NCI-H1105 (cell line): ENCODE measurements at regions not wholly inside any gene's neighbourhood (a gene's known extent, or its start where the extent isn't known, plus 50 kb on each side); places are given as distances from the start of the nearest gene placed in this dataset.

ENCODE experiments used
- DNase-seq: peaks from one replicate; lab custom pipeline; 2025; lab: John Stamatoyannopoulos, UW

DNA sequence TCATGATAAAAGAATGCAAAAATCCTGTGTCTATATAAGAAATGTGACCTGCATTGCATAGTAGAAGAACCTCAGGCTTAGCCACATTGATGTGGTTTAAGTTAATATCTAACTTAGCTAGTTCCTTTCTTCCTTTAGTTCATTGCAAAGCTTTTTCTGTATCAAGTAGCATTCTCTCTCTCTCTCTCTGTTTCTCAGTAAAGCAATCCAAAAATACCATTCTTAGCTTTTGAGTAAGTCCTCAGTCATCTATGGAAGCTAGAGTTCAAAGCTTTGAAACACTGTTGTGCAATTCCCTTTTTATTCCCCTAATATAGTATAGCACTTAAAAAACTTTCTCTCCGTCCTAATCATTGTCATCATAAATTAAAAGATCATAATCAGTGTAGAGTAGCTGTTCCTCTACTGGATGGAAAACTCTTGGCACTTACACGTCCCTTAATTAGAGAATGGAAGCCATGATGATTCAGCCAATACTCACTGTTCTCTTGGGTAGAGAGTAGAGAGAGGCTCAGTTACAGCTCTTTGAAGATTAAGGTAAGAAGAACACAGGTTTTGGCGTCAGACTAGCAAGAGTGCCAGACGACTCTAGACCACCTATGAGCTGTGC, 350.3 kb upstream of the LYPLAL1 start:
- DNase-seq, result no peak

DNA sequence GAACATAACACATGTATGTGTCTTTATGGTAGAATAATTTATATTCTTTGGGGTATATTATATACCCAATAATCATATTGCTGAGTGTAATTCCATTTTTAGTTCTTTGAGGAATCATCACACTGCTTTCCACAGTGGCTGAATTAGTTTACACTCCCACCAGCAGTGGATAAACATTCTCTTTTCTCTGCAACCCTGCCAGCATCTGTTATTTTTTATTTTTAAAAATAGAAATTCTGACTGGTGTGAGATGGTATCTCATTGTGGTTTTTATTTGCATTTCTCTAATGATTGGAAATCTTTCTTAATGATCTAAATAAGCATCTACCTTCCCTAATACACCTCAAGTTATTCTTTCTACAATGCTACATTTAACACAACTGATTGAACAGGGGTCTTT, 346.2 kb upstream of the LYPLAL1 start:
- DNase-seq, result no peak

DNA sequence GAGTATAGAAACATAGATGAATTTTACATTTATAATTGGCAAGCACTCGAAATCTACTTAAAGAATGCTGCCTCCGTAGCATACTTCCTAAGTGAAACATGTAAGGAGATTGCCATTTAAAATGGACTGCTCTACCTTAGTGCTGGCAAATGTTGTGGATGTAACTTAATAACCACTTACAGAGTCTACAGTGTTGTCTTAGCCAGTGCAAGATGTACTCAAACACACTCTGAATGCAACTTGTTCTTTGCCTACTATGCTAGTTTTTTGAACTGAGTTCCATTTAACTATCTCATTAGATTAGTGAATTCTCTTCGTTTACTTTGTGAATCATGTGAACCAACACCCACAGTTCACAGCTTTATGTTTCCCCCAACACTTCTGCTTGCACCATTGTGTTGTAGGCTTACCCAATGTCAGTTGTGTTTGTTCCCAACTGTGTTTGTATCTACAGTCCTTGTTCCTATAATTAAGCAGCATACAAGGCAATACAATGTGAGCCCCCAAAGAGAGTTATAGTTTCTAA, 345.5 kb upstream of the LYPLAL1 start:
- DNase-seq, result no peak

DNA sequence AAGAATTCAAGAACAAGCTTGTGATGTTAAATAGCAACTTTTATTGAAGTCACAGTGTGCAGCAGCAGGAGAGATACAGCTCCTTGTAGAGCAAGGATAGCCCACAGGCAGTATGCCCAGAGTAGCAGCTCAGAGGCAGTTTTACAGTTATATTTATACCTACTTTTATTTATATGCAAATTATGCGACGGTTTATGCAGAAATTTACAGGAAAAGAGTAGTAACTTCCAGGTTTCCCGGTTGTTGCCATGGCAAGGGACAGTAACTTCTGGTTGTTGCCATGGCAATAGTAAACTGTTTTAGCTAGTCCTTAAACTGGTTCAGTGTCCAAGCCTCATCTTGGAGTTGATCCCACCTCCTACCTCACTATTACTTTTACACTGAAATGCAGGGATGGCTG, 344.6 kb upstream of the LYPLAL1 start:
- DNase-seq, result no peak

DNA sequence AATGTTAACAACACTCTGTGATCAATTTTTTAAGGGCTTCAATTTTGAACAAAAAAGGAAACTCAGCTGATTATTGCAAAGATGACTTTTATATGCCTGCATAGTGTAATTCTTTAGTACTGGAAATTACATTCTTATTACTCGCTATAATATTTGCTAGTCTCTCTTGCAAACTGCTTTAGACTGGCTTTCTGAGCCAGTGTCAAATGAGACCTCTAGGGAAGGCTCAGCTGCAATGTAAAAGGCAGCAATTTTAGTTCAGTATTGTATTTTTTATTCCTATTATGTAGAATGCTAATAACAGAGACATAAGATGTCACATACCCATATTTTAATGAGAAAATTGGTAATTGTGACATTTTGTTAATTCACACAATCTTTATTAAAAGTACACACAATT, 338.1 kb upstream of the LYPLAL1 start:
- DNase-seq, result no peak

DNA sequence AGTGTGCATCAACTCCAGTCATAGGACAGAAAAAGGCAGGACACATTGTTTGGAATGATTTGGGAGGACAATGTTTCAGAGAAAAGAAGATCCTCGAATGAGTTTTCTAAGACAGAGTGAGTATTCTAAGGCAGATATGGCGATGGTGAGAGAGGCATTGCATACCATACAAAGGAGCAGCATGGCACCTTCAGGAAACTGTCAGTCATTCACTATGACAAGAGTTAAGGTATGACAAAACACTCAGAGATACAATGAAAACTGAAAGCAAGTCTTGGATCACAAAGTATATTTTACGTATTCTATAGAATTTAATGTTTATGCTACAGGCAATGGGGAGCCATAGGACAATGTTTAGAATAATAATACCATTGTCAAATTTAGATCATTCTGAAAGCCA, 337.4 kb upstream of the LYPLAL1 start:
- no peak for DNase-seq

DNA sequence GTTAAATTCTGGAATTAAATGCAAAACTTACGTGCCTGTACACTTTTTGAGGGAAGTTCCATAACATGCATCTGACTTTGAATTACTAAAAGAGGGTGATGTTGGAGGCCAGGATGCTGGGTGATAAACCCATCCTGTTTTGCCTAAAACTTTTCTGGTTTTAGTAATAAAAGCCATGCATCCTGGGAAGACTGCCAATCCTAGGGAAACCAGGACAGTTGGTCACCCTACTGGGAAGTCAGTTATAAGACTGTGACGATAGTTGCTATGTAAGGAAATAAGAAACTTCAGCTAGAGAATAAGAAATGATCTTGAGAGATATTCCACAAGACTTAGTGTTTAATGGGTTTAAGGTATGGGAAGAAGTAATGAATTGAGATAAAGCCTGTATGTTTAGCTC, 336.6 kb upstream of the LYPLAL1 start:
- DNase-seq, result no peak

DNA sequence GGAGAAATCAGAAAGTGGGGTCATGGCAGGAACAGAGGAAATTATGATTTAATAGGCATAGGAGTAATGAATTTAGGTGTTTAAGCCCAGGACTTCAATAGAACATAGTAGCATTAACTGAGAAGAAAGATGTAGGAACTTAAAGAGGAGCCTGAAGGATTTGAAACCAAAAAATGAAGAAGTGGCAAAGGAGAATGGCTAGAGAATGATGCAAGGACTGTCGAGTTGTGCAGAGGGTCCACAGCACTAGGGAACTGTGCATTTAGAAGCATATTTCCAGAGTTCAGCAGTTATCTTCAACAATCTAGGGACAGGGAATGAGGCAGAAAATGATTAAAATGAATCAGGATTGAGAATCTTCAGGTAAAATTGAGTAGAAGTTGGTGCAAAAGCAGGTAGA, 328.1 kb upstream of the LYPLAL1 start:
- DNase-seq, result no peak

DNA sequence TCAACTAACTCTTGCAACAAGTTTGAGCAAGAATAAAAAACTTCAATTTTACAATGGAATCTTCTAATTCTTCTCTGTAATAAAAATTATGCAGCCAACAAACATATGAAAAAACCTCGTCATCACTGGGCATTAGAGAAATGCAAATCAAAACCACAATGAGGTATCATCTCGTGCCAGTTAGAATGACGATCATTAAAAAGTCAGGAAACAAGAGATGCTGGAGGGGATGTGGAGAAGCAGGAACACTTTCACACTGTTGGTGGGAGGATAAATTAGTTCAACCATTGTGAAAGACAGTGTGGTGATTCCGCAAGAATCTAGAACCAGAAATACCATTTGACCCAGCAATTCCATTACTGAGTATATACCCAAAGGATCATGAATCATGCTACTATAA, 327.5 kb upstream of the LYPLAL1 start:
- DNase-seq, result no peak

DNA sequence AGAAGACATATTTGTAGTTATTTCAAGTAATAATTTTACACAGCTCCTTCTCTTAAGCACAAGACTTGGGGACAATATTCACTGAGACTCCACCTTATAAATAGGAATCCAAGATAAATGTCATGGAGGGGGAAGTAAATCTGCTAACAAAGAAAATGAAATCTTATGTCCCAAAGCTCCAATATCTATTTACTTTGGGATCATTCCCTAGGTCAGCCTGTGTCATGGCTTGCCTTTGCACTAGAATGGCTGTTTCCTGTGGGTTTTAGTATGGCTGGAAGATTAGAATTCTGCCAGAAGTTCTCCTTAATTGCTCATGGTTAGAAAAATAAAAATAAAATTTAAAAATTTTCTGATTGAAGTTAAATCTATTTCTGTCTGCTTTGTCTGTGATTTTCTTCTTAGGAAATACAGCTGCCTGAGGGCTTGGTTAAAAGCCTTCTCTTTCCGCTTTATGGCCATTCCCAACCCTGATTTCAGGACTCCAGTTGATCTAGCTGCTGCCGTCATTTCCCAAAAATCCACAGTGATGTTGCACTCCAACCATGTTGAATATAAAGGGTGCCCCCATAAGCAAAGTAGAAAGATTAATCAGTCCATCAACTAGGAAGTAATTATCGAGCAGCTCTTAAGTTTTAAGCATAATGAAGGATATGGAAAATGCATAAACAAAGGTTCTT, 326.4 kb upstream of the LYPLAL1 start:
- DNase-seq, result no peak

DNA sequence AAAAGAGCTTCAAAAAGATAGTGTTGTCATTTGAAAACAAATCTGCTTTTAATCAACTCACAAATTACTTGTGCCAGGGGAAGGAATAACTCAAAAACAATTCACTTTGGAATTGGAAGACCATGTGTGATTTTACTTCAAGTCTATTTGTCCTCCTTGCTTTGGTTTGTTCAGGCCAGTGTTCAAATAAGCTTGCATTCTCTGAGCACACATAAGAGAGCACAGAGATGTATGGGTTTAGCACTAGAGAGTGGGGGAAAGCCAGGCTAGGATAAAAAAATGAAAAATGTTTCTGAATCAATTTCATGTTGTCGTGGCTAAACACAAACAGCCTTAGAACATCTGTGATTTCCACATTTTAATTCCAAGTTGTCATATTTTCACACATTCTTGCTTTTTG, 325.7 kb upstream of the LYPLAL1 start:
- no peak for DNase-seq

DNA sequence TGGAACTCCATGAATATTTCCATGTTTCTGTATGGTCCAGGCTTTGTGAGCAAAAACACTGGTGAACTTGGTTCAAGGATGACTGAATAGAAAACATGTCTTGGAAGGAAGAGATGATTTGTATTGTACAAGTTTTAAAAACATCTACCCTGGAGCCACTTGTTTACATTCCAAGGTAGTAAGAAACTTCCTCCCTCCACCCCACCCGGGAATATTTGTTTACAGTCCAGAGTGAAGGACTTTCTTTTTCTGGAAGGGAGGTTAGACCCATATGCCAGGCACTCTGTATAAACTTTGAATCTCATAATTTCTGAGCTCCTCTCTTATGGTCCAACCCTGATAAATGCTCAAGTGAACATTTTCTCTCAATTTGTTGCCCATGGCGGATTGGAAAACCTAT, 323.3 kb upstream of the LYPLAL1 start:
- DNase-seq, result no peak

DNA sequence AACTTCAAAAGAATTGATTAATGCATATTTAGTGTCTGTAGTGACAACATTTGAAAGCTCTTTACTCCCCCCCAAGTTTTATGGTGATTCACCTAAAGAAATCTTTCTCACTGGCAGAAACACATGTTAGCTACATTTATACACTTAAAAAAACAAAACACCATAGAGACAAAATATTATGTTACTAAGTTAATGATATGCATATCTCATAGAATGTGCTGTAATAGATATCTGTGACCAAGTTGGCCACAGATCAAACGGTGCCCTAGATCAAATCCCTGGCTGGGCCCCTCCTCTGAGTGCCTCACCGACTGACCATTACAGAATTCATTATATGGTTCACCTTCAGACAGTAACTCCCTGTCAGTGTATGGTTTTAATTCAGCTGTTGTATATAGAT, 322.1 kb upstream of the LYPLAL1 start:
- no peak for DNase-seq

DNA sequence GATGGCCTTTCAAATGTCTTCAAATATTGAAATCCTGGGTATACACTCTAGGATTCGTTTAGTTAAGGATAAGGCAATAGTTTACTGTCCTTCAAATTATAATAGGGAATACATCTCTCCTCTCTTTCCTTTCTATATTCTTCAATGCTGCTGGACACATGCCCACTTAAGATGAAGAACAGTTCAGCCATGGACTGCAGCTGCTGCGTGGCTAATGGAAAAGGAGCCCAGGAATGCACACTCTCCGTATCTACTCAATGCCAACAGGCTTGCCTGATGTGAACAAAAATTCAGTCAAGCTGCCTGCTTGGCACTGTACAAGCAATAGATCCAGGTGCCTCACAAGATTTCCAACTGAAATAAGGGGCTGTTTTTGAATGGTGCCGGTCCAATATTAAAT, 321.2 kb upstream of the LYPLAL1 start:
- no peak for DNase-seq

DNA sequence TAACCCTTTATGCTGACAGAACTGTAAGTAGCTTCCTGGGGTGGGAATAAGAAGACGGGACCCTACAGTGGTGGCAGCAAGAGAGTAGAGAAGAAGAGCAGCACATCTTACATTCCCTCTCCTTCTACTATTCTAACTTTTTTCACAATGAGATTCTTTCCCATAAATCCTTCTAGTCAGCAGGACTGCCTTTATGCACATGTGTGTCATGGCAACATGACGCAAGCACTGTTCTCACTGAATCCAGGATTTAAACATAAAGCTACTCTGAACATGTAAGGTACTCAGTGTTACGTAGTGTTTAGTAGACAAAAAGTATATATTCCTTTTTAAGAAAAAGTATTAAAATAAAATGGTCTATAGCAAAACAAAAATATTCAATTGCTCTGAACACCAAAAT, 309.7 kb upstream of the LYPLAL1 start:
- no peak for DNase-seq

DNA sequence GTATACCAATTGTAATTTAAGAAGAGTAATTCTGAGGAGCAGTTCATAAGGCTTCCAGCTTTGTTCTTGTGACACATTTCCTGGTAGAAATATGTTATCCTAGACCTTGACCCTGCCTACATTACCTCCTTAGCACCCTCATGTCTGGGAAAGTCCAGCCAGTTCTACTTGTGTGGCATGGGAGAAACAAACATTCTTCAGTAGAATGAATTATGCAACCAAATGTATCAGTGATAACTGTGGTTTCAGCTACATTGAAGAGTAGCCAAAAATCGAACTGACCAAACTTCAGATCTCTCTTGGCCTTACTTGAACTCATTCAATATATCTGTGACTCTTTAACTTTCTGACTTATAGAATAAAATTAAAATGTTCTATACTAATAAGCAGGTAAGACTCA, 308.1 kb upstream of the LYPLAL1 start:
- no peak for DNase-seq

DNA sequence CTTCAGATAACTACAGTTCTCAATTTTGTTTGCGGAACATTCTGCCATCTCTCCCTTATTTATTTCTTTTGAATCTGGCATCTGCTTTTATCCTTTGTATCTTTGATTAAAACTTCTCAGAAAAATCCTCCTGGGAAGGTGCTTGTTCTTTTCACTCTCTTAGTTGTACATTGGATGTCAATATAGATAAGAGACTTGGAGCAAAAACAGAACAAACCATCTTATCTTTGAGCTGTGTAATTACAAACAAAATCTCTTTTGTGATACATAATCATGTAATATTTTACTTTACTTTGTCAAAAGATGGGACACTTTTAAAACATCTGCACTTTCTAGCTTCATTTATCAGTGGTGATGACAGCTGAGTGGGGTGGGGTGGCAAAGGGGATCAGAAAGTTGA, 307.2 kb upstream of the LYPLAL1 start:
- no peak for DNase-seq

DNA sequence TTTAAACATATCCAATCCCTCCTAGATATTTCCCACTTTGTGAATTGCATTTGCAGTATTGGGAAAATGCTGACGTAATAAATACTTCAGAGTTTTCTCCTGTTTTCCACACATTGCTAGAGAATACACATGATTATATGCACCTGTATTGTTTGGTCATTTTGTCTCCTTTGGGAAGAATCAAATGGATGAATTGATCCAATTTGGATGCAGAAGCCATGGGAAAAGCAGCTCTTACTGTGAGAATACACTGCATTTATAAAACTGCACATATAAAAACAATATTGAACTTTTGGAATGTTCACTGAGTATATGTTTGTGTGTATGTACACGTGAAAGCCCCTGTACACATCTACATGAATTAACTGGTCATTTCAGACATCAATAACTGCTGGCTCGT, 306.6 kb upstream of the LYPLAL1 start:
- no peak for DNase-seq

DNA sequence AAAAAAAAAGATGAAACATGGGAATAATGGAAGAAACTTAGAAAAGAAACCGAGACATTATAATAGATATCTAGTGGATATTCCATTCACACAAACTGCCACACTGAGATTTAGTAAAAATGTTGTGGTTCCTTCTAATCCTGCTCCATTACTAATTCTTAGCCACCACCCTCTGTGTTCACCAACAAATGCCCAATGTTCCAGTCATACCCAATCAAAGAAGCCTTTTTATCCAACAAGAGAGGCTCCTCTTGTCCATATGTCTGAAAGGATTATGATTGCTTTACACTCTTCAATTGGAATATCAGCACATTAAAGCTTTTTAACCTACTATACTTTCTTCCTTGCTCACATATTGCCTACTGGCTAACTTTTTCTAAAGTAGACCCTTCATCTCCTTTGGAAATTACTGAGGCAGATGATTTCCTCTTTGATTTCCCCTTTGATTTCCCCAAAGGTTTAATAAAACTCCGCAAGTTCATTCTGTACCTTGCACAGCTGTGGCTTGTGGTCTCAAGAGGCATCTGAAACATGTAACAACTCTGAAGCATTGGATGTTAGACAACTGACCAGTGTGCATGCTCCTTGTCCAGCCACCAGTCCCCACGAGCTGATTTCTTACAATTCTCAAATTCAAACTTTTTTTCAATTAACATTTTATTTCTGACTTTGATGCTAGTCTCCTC, 305.6 kb upstream of the LYPLAL1 start:
- no peak for DNase-seq

DNA sequence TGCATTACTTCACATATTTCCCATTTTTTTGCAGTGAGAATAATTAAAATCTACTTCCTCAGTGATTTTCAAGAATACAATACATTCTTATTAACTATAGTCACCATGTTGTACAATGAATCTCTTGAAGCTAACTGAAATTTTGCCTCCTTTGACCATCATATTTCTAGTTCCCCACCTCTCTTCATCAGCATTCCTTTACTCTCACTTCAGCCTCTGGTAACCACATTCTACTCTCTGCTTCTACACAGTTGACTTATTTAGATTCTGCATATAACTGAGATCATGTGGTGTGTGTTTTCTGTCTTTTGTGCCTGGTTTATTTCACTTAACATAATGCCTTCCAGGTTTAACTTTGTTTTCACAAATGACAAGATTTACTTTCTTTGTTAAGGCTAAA, 304.4 kb upstream of the LYPLAL1 start:
- no peak for DNase-seq

DNA sequence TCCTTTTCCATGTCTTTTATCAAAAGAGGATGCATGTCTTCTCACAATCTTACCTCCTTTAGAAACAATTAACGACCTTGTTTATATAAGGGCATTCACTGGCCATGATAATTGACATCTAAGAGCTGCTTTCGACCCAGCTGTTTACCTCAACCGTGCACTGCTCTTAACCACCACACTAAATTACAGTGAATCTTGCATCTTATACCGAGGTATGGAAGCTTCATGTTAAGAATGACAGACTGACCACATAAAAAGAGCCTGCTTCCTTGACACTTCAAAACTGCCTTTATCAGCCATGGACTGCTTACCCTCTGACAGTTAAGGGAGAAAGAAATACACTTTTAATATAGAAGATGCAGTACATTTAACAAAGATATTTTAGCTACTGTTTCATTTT, 301.7 kb upstream of the LYPLAL1 start:
- DNase-seq, result no peak

DNA sequence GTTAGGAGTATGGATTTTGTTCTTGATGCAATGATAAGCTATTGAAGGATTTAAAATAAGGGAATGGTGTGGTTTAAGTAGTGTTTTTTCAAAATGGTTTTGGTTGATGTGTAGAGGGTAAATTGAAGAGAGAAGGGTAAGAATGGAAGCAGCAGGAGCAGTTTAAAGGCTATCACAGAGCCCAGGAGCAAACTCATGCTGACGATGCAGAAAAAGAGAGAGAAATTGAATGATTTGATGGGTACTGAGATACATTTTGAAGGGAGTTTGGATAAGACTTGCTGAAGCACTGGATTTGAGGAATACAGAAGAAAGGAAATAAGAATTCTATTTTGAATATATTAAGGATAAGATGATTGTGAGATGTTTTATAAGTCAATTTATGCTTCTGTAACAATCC, 300.8 kb upstream of the LYPLAL1 start:
- DNase-seq, result no peak

DNA sequence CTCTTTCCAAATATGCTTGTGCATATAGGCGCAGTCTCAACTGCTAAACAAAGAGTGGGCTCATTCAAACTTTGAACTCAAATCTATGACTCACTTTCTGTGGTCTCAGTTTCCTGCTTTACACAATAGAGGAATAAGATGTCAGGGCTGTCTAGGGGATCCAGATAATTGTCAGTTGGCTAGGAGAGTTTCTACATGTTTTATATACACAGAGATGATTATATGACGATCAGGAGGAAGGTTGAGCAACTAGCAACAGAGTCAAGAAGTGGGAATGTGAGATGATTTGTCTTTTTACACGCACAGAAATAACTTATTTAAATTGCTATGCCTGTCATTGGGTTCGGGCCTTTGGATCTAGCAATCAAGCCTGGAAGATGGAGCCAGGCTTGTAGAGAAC, 299.4 kb upstream of the LYPLAL1 start:
- no peak for DNase-seq
